ENCODE measurements at regions not wholly inside any gene's neighbourhood (a gene's known extent, or its start where the extent isn't known, plus 50 kb on each side); places are given as distances from the start of the nearest gene placed in this dataset.

- Histone ChIP-seq H3K27ac (ENCODE audit: low read depth in 2 of 2, low read length in 1 of 2) (no peak overlapping the region), H3K9me3 (no peaks in the 10 kb centered on the region), H3F3A (replicated peaks; ENCODE audit: insufficient read depth) (no peaks in the 10 kb centered on the region), H2AFZ (ENCODE audit: low read depth) (no peak overlapping the region), H3K9me2 (no peaks in the 10 kb centered on the region), H3K4me1 (ENCODE audit: control insufficient read depth in 1 of 2, insufficient read depth in 2 of 2, low read depth in 1 of 2, low read length in 1 of 2) (peaks cover 0 to 29% of the 10 kb centered on the region in 2 experiments; a peak in 1 of 4 replicates), H3K27me3 (ENCODE audit: insufficient read depth) (no peaks in the 10 kb centered on the region), H3K9ac (no peak overlapping the region), H3K36me3 (replicated peaks in 1 of 2; ENCODE audit: control insufficient read depth in 1 of 2, insufficient read depth in 2 of 2, low read length in 1 of 2) (no peaks in the 10 kb centered on the region), H3K4me3 (ENCODE audit: low read depth in 2 of 2, low read length in 1 of 2) (no peak overlapping the region), H4K20me1 (ENCODE audit: insufficient read depth) (no peaks in the 10 kb centered on the region), H3K4me2 (no peak overlapping the region), H3K79me2 (ENCODE audit: insufficient read depth) (no peaks in the 10 kb centered on the region)
- TF ChIP-seq GABPA (IDR thresholded peaks at IDR 0.05; ENCODE audit: low read depth) (no peak), FOXM1 (IDR thresholded peaks at IDR 0.05; ENCODE audit: low read depth) (no peak), IRF3 (IDR thresholded peaks at IDR 0.05; ENCODE audit: low read depth, low read length) (no peak), MEF2A (IDR thresholded peaks at IDR 0.05; ENCODE audit: borderline replicate concordance, low read depth) (no peak), SIN3A (IDR thresholded peaks at IDR 0.05; ENCODE audit: borderline replicate concordance, low read depth, low read length) (no peak), PBX3 (IDR thresholded peaks at IDR 0.05) (no peak), EZH2phosphoT487 (IDR thresholded peaks at IDR 0.05; ENCODE audit: borderline replicate concordance, low read depth) (no peak), RFX5 (IDR thresholded peaks at IDR 0.05; ENCODE audit: low read length) (no peak), NRF1 (IDR thresholded peaks at IDR 0.05; ENCODE audit: low read depth, low read length) (no peak), CHD2 (IDR thresholded peaks at IDR 0.05; ENCODE audit: low read length, partially characterized antibody) (no peak), FOSL2 (IDR thresholded peaks at IDR 0.05; ENCODE audit: borderline replicate concordance, low read depth) (no peak), RCOR1 (IDR thresholded peaks at IDR 0.05; ENCODE audit: low read length) (no peak), RXRA (IDR thresholded peaks at IDR 0.05; ENCODE audit: borderline replicate concordance, low read depth) (no peak), NFIC (IDR thresholded peaks at IDR 0.05; ENCODE audit: borderline replicate concordance) (no peak), MXI1 (IDR thresholded peaks at IDR 0.05; ENCODE audit: low read depth, low read length) (no peak), POLR2AphosphoS5 (IDR thresholded peaks at IDR 0.05; ENCODE audit: low read depth, low read length) (no peak), FOXJ3 (CRISPR knock-in tag; IDR thresholded peaks at IDR 0.05) (no peak)
- TF ChIP-seq, protein P1, sequence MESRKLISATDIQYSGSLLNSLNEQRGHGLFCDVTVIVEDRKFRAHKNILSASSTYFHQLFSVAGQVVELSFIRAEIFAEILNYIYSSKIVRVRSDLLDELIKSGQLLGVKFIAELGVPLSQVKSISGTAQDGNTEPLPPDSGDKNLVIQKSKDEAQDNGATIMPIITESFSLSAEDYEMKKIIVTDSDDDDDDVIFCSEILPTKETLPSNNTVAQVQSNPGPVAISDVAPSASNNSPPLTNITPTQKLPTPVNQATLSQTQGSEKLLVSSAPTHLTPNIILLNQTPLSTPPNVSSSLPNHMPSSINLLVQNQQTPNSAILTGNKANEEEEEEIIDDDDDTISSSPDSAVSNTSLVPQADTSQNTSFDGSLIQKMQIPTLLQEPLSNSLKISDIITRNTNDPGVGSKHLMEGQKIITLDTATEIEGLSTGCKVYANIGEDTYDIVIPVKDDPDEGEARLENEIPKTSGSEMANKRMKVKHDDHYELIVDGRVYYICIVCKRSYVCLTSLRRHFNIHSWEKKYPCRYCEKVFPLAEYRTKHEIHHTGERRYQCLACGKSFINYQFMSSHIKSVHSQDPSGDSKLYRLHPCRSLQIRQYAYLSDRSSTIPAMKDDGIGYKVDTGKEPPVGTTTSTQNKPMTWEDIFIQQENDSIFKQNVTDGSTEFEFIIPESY (IDR thresholded peaks at IDR 0.05; ENCODE audit: borderline replicate concordance, low read depth), result no peak
- TF ChIP-seq, protein P2, sequence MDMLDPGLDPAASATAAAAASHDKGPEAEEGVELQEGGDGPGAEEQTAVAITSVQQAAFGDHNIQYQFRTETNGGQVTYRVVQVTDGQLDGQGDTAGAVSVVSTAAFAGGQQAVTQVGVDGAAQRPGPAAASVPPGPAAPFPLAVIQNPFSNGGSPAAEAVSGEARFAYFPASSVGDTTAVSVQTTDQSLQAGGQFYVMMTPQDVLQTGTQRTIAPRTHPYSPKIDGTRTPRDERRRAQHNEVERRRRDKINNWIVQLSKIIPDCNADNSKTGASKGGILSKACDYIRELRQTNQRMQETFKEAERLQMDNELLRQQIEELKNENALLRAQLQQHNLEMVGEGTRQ (IDR thresholded peaks at IDR 0.05; ENCODE audit: borderline replicate concordance, low read depth, low read length), result no peak
- no peak for DNase-seq
- WGBS (ENCODE audit: low lambda C conversion rate), result 60% methylated on average over 7 of the region's 7 CpGs
- ChIA-PET POLR2A (no interaction called here), CTCF (no interaction called here)
Observed at GRCh38 chr5:179484761-179485160, 65.6 kb upstream of the RUFY1 start.

All from SK-N-SH (cell line).